Fibroblast of lung (primary cell): ENCODE measurements at regions not wholly inside any gene's neighbourhood (a gene's known extent, or its start where the extent isn't known, plus 50 kb on each side); places are given as distances from the start of the nearest gene placed in this dataset.

Experiments used
- DNase-seq, 2 donors: peaks; one replicate each; pipeline versions ENCODE4 v3.0.0 to v3.0.0-alpha.2; 2010; ENCODE audit warnings: low read depth in 2 of 2
- H2AFZ ChIP-seq: 2 replicates; pipeline ENCODE4 v1.5.1; 2012; ENCODE audit warnings: low read length, control low read depth, inconsistent platforms
- H3K27ac ChIP-seq: 2 replicates; pipeline ENCODE4 v1.5.1; 2011; ENCODE audit warnings: low read length, control low read depth; ENCODE audit not compliant: insufficient read depth
- H3K27me3 ChIP-seq: 2 replicates; pipeline ENCODE4 v1.5.1; 2011; ENCODE audit warnings: mild to moderate bottlenecking, low read length; ENCODE audit not compliant: control insufficient read depth, insufficient read depth
- H3K36me3 ChIP-seq: 2 replicates; pipeline ENCODE4 v1.5.1; 2011; ENCODE audit warnings: low read length; ENCODE audit not compliant: control insufficient read depth, insufficient read depth
- H3K4me1 ChIP-seq: 2 replicates; pipeline ENCODE4 v1.5.1; 2011; ENCODE audit warnings: low read length; ENCODE audit not compliant: control insufficient read depth, insufficient read depth; ENCODE audit errors: extremely low read depth
- H3K4me2 ChIP-seq: 2 replicates; pipeline ENCODE4 v1.5.1; 2011; ENCODE audit warnings: low read length, control low read depth; ENCODE audit not compliant: insufficient read depth; ENCODE audit errors: extremely low read depth
- H3K4me3 ChIP-seq, 4 experiments: fragments of 200-600 bp in 1 of 4; sonication (generic) in 1 of 4; replicated peaks in 1 of 4; 2 replicates each; pipeline ENCODE4 v1.5.1; 2011 to 2016; ENCODE audit warnings: low read length in 4 of 4, low read depth in 3 of 4, mild to moderate bottlenecking in 3 of 4, control low read depth in 2 of 4, inconsistent platforms in 1 of 4, mixed read lengths in 1 of 4; ENCODE audit not compliant: insufficient read depth in 1 of 4; ENCODE audit errors: control extremely low read depth in 1 of 4
- H3K79me2 ChIP-seq: 2 replicates; pipeline ENCODE4 v1.5.1; 2012; ENCODE audit warnings: mild to moderate bottlenecking, low read length, inconsistent platforms; ENCODE audit not compliant: control insufficient read depth, insufficient read depth
- H3K9ac ChIP-seq: 2 replicates; pipeline ENCODE4 v1.5.1; 2011; ENCODE audit warnings: mild to moderate bottlenecking, low read length, control low read depth; ENCODE audit not compliant: insufficient read depth
- H3K9me3 ChIP-seq: 2 replicates; pipeline ENCODE4 v1.5.1; 2012; ENCODE audit warnings: low read depth, low read length; ENCODE audit not compliant: control insufficient read depth, insufficient read depth
- H4K20me1 ChIP-seq: 2 replicates; pipeline ENCODE4 v1.5.1; 2011; ENCODE audit warnings: low read length; ENCODE audit not compliant: control insufficient read depth, insufficient read depth; ENCODE audit errors: extremely low read depth
- EZH2 ChIP-seq: IDR thresholded peaks from 2 replicates; pipeline ENCODE4 v1.5.1; 2012; ENCODE audit warnings: low read length, control low read depth, mild to moderate bottlenecking; ENCODE audit errors: missing control alignments
- TF ChIP-seq, protein P1 (sequence below), 2 donors: IDR thresholded peaks in 1 of 2; conservative IDR thresholded peaks in 1 of 2; 1 replicate in 1 of 2; 2 replicates in 1 of 2; pipeline ENCODE4 v1.5.1; 2011 to 2012; ENCODE audit warnings: low read length in 2 of 2, control low read depth in 1 of 2, inconsistent platforms in 1 of 2, low read depth in 1 of 2, mild to moderate bottlenecking in 1 of 2

DNA sequence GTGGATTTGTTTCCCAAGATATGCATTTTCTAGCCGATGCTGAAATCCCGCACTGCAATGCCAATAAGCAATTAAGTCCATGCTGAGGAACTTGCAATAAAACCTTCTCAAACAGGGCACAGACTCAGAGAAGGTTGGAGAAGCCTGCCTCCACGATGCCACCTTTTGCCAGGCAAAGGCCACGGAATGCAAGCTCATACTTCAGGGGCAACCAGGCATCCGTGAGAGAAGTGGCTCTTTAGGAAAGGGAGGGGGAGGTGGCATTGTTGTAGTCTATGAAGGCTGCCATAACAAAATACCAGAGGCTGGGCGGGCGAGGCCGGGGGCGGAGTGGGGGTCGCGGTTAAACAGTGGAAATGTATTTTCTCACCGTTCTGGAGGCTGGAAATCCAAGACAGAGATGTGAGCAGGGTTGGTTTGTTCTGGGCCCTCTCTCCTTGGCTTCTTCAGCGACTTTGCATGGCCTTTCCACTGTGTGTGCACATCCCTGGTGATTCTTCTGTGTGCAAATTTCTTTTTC, 689.5 kb downstream of the VRK1 start:
- no peak overlapping the region for H2AFZ ChIP-seq
- no peaks in the 10 kb centered on the region for H3K9me3 ChIP-seq
- no peaks in the 10 kb centered on the region for H3K27me3 ChIP-seq
- no peak overlapping the region for H3K4me2 ChIP-seq
- H3K9ac ChIP-seq = no peak overlapping the region
- H3K36me3 ChIP-seq = no peaks in the 10 kb centered on the region
- H3K79me2 ChIP-seq = no peaks in the 10 kb centered on the region
- H3K4me3 ChIP-seq = no peak overlapping the region
- no peaks in the 10 kb centered on the region for H4K20me1 ChIP-seq
- DNase-seq = no peak
- TF ChIP-seq, protein P1, sequence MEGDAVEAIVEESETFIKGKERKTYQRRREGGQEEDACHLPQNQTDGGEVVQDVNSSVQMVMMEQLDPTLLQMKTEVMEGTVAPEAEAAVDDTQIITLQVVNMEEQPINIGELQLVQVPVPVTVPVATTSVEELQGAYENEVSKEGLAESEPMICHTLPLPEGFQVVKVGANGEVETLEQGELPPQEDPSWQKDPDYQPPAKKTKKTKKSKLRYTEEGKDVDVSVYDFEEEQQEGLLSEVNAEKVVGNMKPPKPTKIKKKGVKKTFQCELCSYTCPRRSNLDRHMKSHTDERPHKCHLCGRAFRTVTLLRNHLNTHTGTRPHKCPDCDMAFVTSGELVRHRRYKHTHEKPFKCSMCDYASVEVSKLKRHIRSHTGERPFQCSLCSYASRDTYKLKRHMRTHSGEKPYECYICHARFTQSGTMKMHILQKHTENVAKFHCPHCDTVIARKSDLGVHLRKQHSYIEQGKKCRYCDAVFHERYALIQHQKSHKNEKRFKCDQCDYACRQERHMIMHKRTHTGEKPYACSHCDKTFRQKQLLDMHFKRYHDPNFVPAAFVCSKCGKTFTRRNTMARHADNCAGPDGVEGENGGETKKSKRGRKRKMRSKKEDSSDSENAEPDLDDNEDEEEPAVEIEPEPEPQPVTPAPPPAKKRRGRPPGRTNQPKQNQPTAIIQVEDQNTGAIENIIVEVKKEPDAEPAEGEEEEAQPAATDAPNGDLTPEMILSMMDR (conservative IDR thresholded peaks at IDR 0.05 in 1 of 2, IDR thresholded peaks at IDR 0.05 in 1 of 2; ENCODE audit: low read depth in 1 of 2, low read length in 2 of 2) = no peak
- no peak for TF ChIP-seq EZH2
- H3K27ac ChIP-seq = no peak overlapping the region
- no peaks in the 10 kb centered on the region for H3K4me1 ChIP-seq

DNA sequence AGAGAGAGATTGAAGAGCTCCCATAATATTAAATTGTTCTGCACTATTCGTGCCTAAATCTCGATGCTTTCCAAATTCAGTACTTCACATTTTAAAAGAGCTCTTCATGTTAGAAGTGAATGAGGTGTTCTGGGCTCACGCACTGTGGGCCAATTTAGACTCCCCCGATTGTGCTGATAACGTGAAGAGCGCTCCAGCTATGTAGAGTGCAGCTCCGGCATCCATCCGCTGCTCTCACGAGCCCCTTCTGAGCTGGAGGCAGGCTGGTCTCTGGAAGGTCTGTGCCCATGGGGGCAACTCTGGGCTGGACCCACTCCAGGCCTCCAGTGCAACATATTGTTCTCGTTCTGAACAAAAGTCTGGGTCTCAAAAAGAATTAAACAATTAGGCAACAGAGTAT, 692.6 kb downstream of the VRK1 start:
- H3K27ac ChIP-seq = no peak overlapping the region

DNA sequence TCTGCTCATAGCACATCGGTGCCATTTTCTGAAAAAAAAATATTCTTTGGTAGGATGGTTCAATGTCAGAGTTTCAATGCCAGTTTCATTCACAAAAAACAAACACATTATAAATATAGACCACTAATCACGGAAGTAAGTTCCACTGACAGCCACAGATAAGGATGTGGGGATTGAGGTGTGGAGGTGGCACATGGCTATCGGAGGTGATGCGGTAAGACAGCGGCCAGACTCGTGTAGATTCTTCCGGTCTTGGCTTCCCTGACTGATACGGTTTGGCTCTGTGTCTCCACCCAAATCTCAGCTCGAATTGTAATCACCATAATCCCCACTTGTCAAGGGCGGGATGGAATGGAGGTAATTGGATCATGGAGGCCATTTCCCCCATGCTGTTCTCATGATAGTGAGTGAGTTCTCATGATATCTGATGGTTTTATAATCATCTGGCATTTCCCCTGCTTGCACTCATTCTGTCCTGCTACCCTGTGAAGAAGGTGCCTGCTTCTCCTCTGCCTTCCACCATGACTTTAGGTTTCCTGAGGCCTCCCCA, 693.4 kb downstream of the VRK1 start:
- Histone ChIP-seq H3K4me1 (no peaks in the 10 kb centered on the region), H4K20me1 (no peaks in the 10 kb centered on the region), H3K9ac (no peak overlapping the region), H3K4me2 (no peak overlapping the region), H3K36me3 (no peaks in the 10 kb centered on the region), H3K79me2 (no peaks in the 10 kb centered on the region), H3K27me3 (no peaks in the 10 kb centered on the region), H3K9me3 (no peaks in the 10 kb centered on the region), H3K27ac (no peak overlapping the region), H3K4me3 (no peak overlapping the region), H2AFZ (no peak overlapping the region)
- no peak for DNase-seq
- TF ChIP-seq, protein P1 (conservative IDR thresholded peaks at IDR 0.05 in 1 of 2, IDR thresholded peaks at IDR 0.05 in 1 of 2; ENCODE audit: low read depth in 1 of 2, low read length in 2 of 2) = no peak
- no peak for TF ChIP-seq EZH2

More for the DNA sequence above, 692.6 kb downstream of the VRK1 start:
- Histone ChIP-seq H3K4me3 (no peak overlapping the region), H2AFZ (no peak overlapping the region), H3K9ac (no peak overlapping the region), H3K27me3 (no peaks in the 10 kb centered on the region), H3K4me1 (no peaks in the 10 kb centered on the region), H4K20me1 (no peaks in the 10 kb centered on the region), H3K36me3 (no peaks in the 10 kb centered on the region), H3K79me2 (no peaks in the 10 kb centered on the region), H3K9me3 (no peaks in the 10 kb centered on the region), H3K4me2 (no peak overlapping the region)
- DNase-seq = no peak
- TF ChIP-seq EZH2 = no peak
- TF ChIP-seq, protein P1 (conservative IDR thresholded peaks at IDR 0.05 in 1 of 2, IDR thresholded peaks at IDR 0.05 in 1 of 2; ENCODE audit: low read depth in 1 of 2, low read length in 2 of 2) = no peak
